Adrenal gland (tissue), 9 donors: ENCODE measurements at regions not wholly inside any gene's neighbourhood (a gene's known extent, or its start where the extent isn't known, plus 50 kb on each side); places are given as distances from the start of the nearest gene placed in this dataset.

Experiments used
- DNase-seq, 7 donors: peaks; one replicate each; pipeline ENCODE4 v3.0.0-alpha.2; 2019 to 2020
- H3K27ac ChIP-seq, 5 donors: fragments of 200-600 bp; sonication (generic) in 4 of 5; 1 replicate in 3 of 5; 2 replicates in 2 of 5; pipeline versions ENCODE4 v1.5.1 to v1.8.0; 2016 to 2020; ENCODE audit warnings: mild to moderate bottlenecking in 1 of 5
- H3K27me3 ChIP-seq: fragments of 200-600 bp; 2 replicates; pipeline ENCODE4 v1.8.0; 2021
- H3K36me3 ChIP-seq, 2 donors: fragments of 200-600 bp; replicated peaks in 1 of 2; 1 replicate in 1 of 2; 2 replicates in 1 of 2; pipeline versions ENCODE4 v1.5.1 to v1.8.0; 2018 to 2022
- H3K4me1 ChIP-seq, 2 donors: fragments of 200-600 bp; replicated peaks in 1 of 2; 1 replicate in 1 of 2; 2 replicates in 1 of 2; pipeline versions ENCODE4 v1.5.1 to v1.8.0; 2018 to 2021
- H3K4me3 ChIP-seq, 4 donors: fragments of 200-600 bp; sonication (generic) in 3 of 4; one replicate each; pipeline ENCODE4 v1.5.1; 2016 to 2018
- H3K9me3 ChIP-seq, 3 donors: fragments of 200-600 bp; sonication (generic) in 1 of 3; replicated peaks in 1 of 3; 1 replicate in 2 of 3; 2 replicates in 1 of 3; pipeline versions ENCODE4 v1.5.1 to v1.8.0; 2016 to 2021
- CTCF ChIP-seq, 6 experiments: fragments of 450-650 bp in 4 of 6; fragments of 200-600 bp in 2 of 6; sonication (generic) in 1 of 6; IDR thresholded peaks; 1 replicate in 5 of 6; 2 replicates in 1 of 6; pipeline versions ENCODE4 v1.5.1 to v1.8.0; 2016 to 2021; ENCODE audit warnings: antibody characterized with exemption in 6 of 6, mild to moderate bottlenecking in 2 of 6, moderate library complexity in 1 of 6
- POLR2A ChIP-seq, 2 donors: fragments of 450-650 bp; IDR thresholded peaks; one replicate each; pipeline ENCODE4 v1.6.1; 2017; ENCODE audit warnings: antibody characterized with exemption in 2 of 2, mild to moderate bottlenecking in 2 of 2, moderate library complexity in 1 of 2
- WGBS, 4 donors: extraction: QIAGEN DNeasy Blood & Tissue Kit in 2 of 4; methylation state at CpG; one replicate each; pipeline versions ENCODE4 v1.1.5 to v1.1.7; 2013 to 2017; 5-methylcytosine and 5-hydroxymethylcytosine counted together
- intact Hi-C, 2 donors: fragments of 100-400 bp; cut with DNase I; formaldehyde crosslinking; loops; one replicate each; pipeline versions ENCODE4 v1.14.1 to v1.15.0; 2022 to 2023
- donor health status: healthy with polysubstance abuse.
- donor health status: Bipolar disorder and iron deficiency.
- donor health status: DM: yes; HTN: yes; CAD: no.
- donor health status: DM: no; HTN: no; CAD: no.
- donor health status: DM: no; HTN: no; CAD: no.

- Histone ChIP-seq H3K36me3 (no peaks in the 10 kb centered on the region), H3K9me3 (no peaks in the 10 kb centered on the region), H3K27ac (no peak overlapping the region), H3K27me3 (no peaks in the 10 kb centered on the region), H3K4me3 (no peak overlapping the region), H3K4me1 (no peaks in the 10 kb centered on the region)
- 72 to 77% (median 74%) methylated on average over 5 of the region's 5 CpGs for WGBS, 4 donors
- intact Hi-C loops = no loop called here
- TF ChIP-seq POLR2A (IDR thresholded peaks at IDR 0.05) = no peak
- TF ChIP-seq CTCF (IDR thresholded peaks at IDR 0.05) = no peak
- no peak for DNase-seq
Measured at GRCh38 chr6:106895703-106896040, 78.9 kb downstream of the CD24 start.

- Histone ChIP-seq H3K4me1 (no peaks in the 10 kb centered on the region), H3K27me3 (no peaks in the 10 kb centered on the region), H3K27ac (no peak overlapping the region), H3K36me3 (no peaks in the 10 kb centered on the region), H3K9me3 (no peaks in the 10 kb centered on the region), H3K4me3 (no peak overlapping the region)
- intact Hi-C loops = no loop called here
- TF ChIP-seq POLR2A (IDR thresholded peaks at IDR 0.05) (no peak), CTCF (IDR thresholded peaks at IDR 0.05) (no peak)
- no peak for DNase-seq
- WGBS, 4 donors = 85 to 91% (median 87%) methylated on average over 6 of the region's 6 CpGs
Measured at GRCh38 chr6:106894978-106895702, 79.4 kb downstream of the CD24 start.

GRCh38 chr6:106892186-106892585 lies 82.3 kb downstream of the CD24 start:
- H3K27me3 ChIP-seq = no peaks in the 10 kb centered on the region
- no peaks in the 10 kb centered on the region for H3K4me1 ChIP-seq
- WGBS, 4 donors = 92 to 99% (median 96%) methylated on average over 5 of the region's 5 CpGs
- H3K27ac ChIP-seq = no peak overlapping the region
- H3K4me3 ChIP-seq = no peak overlapping the region
- DNase-seq = no peak
- TF ChIP-seq POLR2A (IDR thresholded peaks at IDR 0.05) (no peak), CTCF (IDR thresholded peaks at IDR 0.05) (no peak)
- H3K9me3 ChIP-seq = no peaks in the 10 kb centered on the region
- H3K36me3 ChIP-seq = no peaks in the 10 kb centered on the region
- intact Hi-C loops = no loop called here

- DNase-seq = no peak
- Histone ChIP-seq H3K36me3 (no peaks in the 10 kb centered on the region), H3K9me3 (no peaks in the 10 kb centered on the region), H3K4me3 (no peak overlapping the region), H3K27ac (no peak overlapping the region), H3K4me1 (no peaks in the 10 kb centered on the region), H3K27me3 (no peaks in the 10 kb centered on the region)
- TF ChIP-seq POLR2A (IDR thresholded peaks at IDR 0.05) (no peak), CTCF (IDR thresholded peaks at IDR 0.05) (no peak)
- intact Hi-C loops = no loop called here
- 84 to 93% (median 88%) methylated on average over 2 of the region's 2 CpGs for WGBS, 4 donors
Measured at GRCh38 chr6:106890447-106890846, 84.1 kb downstream of the CD24 start.
